ENCODE measurements at regions not wholly inside any gene's neighbourhood (a gene's known extent, or its start where the extent isn't known, plus 50 kb on each side); places are given as distances from the start of the nearest gene placed in this dataset.

GRCh38 chr2:156647377-156648010 is 211.3 kb downstream of the GPD2 start:
- Histone ChIP-seq H3K27ac (no peak overlapping the region), H3K9me3 (replicated peaks in 1 of 3) (no peaks in the 10 kb centered on the region), H3K4me1 (replicated peaks in 1 of 2) (no peaks in the 10 kb centered on the region), H3K4me3 (no peak overlapping the region), H3K27me3 (no peaks in the 10 kb centered on the region), H3K36me3 (replicated peaks in 1 of 2) (no peaks in the 10 kb centered on the region)
- intact Hi-C loops (cut with DNase I): no loop called here
- no peak for TF ChIP-seq POLR2A (IDR thresholded peaks at IDR 0.05)
- TF ChIP-seq CTCF (IDR thresholded peaks at IDR 0.05): no peak
- no peak for DNase-seq
- WGBS, 4 donors: 76 to 84% (median 83%) methylated on average over 6 of the region's 6 CpGs

DNA sequence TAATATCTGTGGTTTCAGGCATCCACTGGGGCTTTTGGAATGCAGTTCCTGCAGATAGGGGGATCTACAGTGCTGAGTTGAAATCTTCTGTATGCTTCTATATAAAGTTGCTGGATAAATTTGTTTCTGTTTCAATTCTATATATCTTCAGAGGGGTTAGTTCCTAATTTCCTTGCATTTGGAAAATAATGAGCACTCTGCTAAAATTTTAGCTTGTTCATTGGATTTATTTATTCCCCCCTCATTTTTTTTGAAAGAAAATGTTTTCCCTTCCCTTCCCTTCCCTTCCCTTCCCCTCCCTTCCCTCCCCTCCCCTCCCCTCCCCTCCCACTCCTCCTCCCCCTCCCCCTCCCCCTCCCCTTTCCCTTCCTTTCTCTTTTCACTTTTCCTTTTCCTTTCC is 212.3 kb downstream of the GPD2 start:
- no peak overlapping the region for H3K4me3 ChIP-seq
- no peaks in the 10 kb centered on the region for H3K36me3 ChIP-seq (replicated peaks in 1 of 2)
- intact Hi-C loops (cut with DNase I): no loop called here
- no peaks in the 10 kb centered on the region for H3K9me3 ChIP-seq (replicated peaks in 1 of 3)
- no peak for DNase-seq
- TF ChIP-seq POLR2A (IDR thresholded peaks at IDR 0.05) (no peak), CTCF (IDR thresholded peaks at IDR 0.05) (no peak)
- H3K27ac ChIP-seq: no peak overlapping the region
- H3K27me3 ChIP-seq: no peaks in the 10 kb centered on the region
- no peaks in the 10 kb centered on the region for H3K4me1 ChIP-seq (replicated peaks in 1 of 2)

DNA sequence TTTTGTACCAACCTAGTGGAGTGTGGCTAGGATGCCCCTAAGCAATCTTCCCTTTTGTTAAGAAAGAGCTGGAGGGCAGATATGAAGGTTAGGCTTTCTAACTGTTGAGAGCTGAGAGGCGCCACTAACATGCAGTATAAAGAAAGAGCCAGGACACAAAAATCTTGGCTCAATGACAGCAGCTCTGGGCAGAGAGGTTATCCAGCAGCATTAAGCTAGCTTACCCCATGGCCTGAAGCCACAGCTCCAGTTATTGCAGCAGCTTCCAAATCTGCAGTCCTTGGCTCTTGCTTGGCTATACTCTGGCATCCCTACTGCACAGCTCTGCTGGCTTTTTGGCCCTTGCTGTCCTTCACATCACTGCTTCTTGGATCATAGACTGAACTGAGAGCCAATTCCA is 213.4 kb downstream of the GPD2 start:
- no peaks in the 10 kb centered on the region for H3K36me3 ChIP-seq (replicated peaks in 1 of 2)
- no peaks in the 10 kb centered on the region for H3K9me3 ChIP-seq (replicated peaks in 1 of 3)
- DNase-seq: peak; percentile 23 to 66 (median 29)
- H3K27ac ChIP-seq: no peak overlapping the region
- WGBS, 4 donors: 57 to 91% (median 85%) methylated on average over 1 of the region's 1 CpG
- no peak for TF ChIP-seq CTCF (IDR thresholded peaks at IDR 0.05)
- no peak for TF ChIP-seq POLR2A (IDR thresholded peaks at IDR 0.05)
- no peaks in the 10 kb centered on the region for H3K4me1 ChIP-seq (replicated peaks in 1 of 2)
- intact Hi-C loops (cut with DNase I): no loop called here
- no peak overlapping the region for H3K4me3 ChIP-seq
- no peaks in the 10 kb centered on the region for H3K27me3 ChIP-seq

DNA sequence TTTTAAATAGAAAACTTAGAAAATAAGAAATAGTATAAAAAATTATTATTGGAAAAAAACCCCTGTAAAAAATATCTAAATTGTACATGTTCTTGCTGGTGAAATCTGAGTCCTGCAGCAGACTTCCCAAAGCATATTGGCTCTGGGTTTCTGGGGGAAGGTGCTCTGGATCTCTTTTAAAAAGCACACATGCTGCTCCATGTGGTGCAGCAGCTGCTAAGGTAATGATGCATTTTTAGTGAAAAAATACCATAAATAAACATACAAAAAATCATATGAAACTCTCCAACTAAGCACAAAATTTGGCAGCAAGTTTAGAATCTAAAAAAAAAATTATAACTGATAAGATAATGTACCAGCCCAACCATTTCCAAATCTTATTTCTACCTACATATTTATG is 216.5 kb downstream of the GPD2 start:
- DNase-seq: no peak
- no peaks in the 10 kb centered on the region for H3K9me3 ChIP-seq (replicated peaks in 1 of 3)
- intact Hi-C loops (cut with DNase I): no loop called here

More for the DNA sequence above, 216.5 kb downstream of the GPD2 start:
- H3K4me3 ChIP-seq: no peak overlapping the region
- no peak overlapping the region for H3K27ac ChIP-seq
- TF ChIP-seq CTCF (IDR thresholded peaks at IDR 0.05) (no peak), POLR2A (IDR thresholded peaks at IDR 0.05) (no peak)
- no peaks in the 10 kb centered on the region for H3K36me3 ChIP-seq (replicated peaks in 1 of 2)
- H3K4me1 ChIP-seq (replicated peaks in 1 of 2): no peaks in the 10 kb centered on the region
- no peaks in the 10 kb centered on the region for H3K27me3 ChIP-seq

Measured in adrenal gland (tissue), 9 donors.